Urothelium cell line (cell line): ENCODE measurements at regions not wholly inside any gene's neighbourhood (a gene's known extent, or its start where the extent isn't known, plus 50 kb on each side); places are given as distances from the start of the nearest gene placed in this dataset.
"Not testable (repeated sequence)": the region's sequence is repeated elsewhere in the genome, so short reads cannot be mapped to it uniquely, and the experiment has no call there.

Experiments used
- DNase-seq: peaks from one replicate; pipeline ENCODE4 v3.0.0; 2011; ENCODE audit warnings: low spot score, mixed read lengths
- FAIRE-seq: peaks from 2 replicates; lab custom pipeline; 2011; peaks lifted over from hg19 to GRCh38; lab: Jason Lieb, UNC

- DNase-seq (no peak), FAIRE-seq (no peak)
These were observed 320.8 kb upstream of the SGCD start for GRCh38 chr5:156006026-156006647.

- FAIRE-seq (no peak), DNase-seq (no peak)
These were observed 318.1 kb upstream of the SGCD start for GRCh38 chr5:156008844-156009243.

- no peak for FAIRE-seq
- no peak for DNase-seq
These were observed 317.4 kb upstream of the SGCD start for GRCh38 chr5:156009583-156009982.

- DNase-seq, result no peak
These were observed 311.8 kb upstream of the SGCD start for GRCh38 chr5:156015137-156015536.

GRCh38 chr5:156019130-156019529 is 307.8 kb upstream of the SGCD start:
- DNase-seq (no peak), FAIRE-seq (no peak)

More at GRCh38 chr5:156015137-156015536, 311.8 kb upstream of the SGCD start:
- no peak for FAIRE-seq

GRCh38 chr5:156019571-156020180 is 307.3 kb upstream of the SGCD start:
- no peak for FAIRE-seq

GRCh38 chr5:156020647-156021046 is 306.3 kb upstream of the SGCD start:
- DNase-seq, result no peak

More at GRCh38 chr5:156019571-156020180, 307.3 kb upstream of the SGCD start:
- no peak for DNase-seq

GRCh38 chr5:156021866-156022265 is 305.1 kb upstream of the SGCD start:
- FAIRE-seq, result no peak
- DNase-seq, result no peak

More at GRCh38 chr5:156020647-156021046, 306.3 kb upstream of the SGCD start:
- FAIRE-seq, result no peak

- FAIRE-seq, result no peak
- DNase-seq, result no peak
These were observed 301.3 kb upstream of the SGCD start for GRCh38 chr5:156025656-156026055.

- no peak for FAIRE-seq
- DNase-seq, result no peak
These were observed 295.8 kb upstream of the SGCD start for GRCh38 chr5:156031181-156031580.

- DNase-seq (no peak), FAIRE-seq (no peak)
These were observed 290.3 kb upstream of the SGCD start for GRCh38 chr5:156036640-156037039.

- DNase-seq (no peak), FAIRE-seq (no peak)
These were observed 289.6 kb upstream of the SGCD start for GRCh38 chr5:156037151-156037909.

- DNase-seq, result no peak
- FAIRE-seq, result no peak
These were observed 284.2 kb upstream of the SGCD start for GRCh38 chr5:156042726-156043125.

- FAIRE-seq, result no peak
These were observed 283.6 kb upstream of the SGCD start for GRCh38 chr5:156043351-156043750.

GRCh38 chr5:156051972-156052371 is 275.0 kb upstream of the SGCD start:
- no peak for DNase-seq
- no peak for FAIRE-seq

More at GRCh38 chr5:156043351-156043750, 283.6 kb upstream of the SGCD start:
- DNase-seq, result no peak

GRCh38 chr5:156052656-156053055 is 274.3 kb upstream of the SGCD start:
- DNase-seq (no peak), FAIRE-seq (no peak)

- DNase-seq (no peak), FAIRE-seq (no peak)
These were observed 273.9 kb upstream of the SGCD start for GRCh38 chr5:156053056-156053455.

GRCh38 chr5:156076912-156077311 is 250.1 kb upstream of the SGCD start:
- FAIRE-seq (no peak), DNase-seq (no peak)

GRCh38 chr5:156087577-156088110 is 239.3 kb upstream of the SGCD start:
- FAIRE-seq (no peak), DNase-seq (no peak)

GRCh38 chr5:156089955-156090940 is 236.7 kb upstream of the SGCD start:
- not testable (repeated sequence) for FAIRE-seq, DNase-seq
